Karpas-422 (cell line): ENCODE measurements at regions not wholly inside any gene's neighbourhood (a gene's known extent, or its start where the extent isn't known, plus 50 kb on each side); places are given as distances from the start of the nearest gene placed in this dataset.

ENCODE experiments used
- DNase-seq: peaks from one replicate; pipeline ENCODE4 v3.0.0-alpha.2; 2015
- H2AFZ ChIP-seq: fragments of 200-600 bp; sonication (generic); 2 replicates; pipeline ENCODE4 v1.6.1; 2014; ENCODE audit warnings: antibody characterized with exemption, low read length, mixed read lengths
- H3K27ac ChIP-seq: fragments of 200-600 bp; sonication (generic); 2 replicates; pipeline ENCODE4 v1.5.1; 2014; ENCODE audit warnings: mild to moderate bottlenecking, low read length, moderate library complexity
- H3K27me3 ChIP-seq: fragments of 200-600 bp; sonication (generic); 2 replicates; pipeline ENCODE4 v1.6.1; 2014; ENCODE audit warnings: low read length, mixed read lengths
- H3K36me3 ChIP-seq: fragments of 200-600 bp; sonication (generic); 2 replicates; pipeline ENCODE4 v1.6.1; 2014; ENCODE audit warnings: low read length, mixed read lengths; ENCODE audit not compliant: insufficient read depth
- H3K4me1 ChIP-seq: fragments of 200-600 bp; sonication (generic); 2 replicates; pipeline ENCODE4 v1.6.1; 2014; ENCODE audit warnings: mild to moderate bottlenecking, low read length, mixed read lengths
- H3K4me2 ChIP-seq: fragments of 200-600 bp; sonication (generic); 2 replicates; pipeline ENCODE4 v1.6.1; 2014; ENCODE audit warnings: low read length, low read depth, mild to moderate bottlenecking; ENCODE audit not compliant: poor library complexity, severe bottlenecking
- H3K4me3 ChIP-seq: fragments of 200-600 bp; sonication (generic); 2 replicates; pipeline ENCODE4 v1.5.1; 2014; ENCODE audit warnings: mild to moderate bottlenecking, antibody characterized with exemption, low read length, mixed read lengths
- H3K79me2 ChIP-seq: fragments of 200-600 bp; sonication (generic); 2 replicates; pipeline ENCODE4 v1.6.1; 2014; ENCODE audit warnings: mild to moderate bottlenecking, low read length, mixed read lengths
- H3K9ac ChIP-seq: fragments of 200-600 bp; sonication (generic); 2 replicates; pipeline ENCODE4 v1.6.0; 2014; ENCODE audit warnings: low read length
- H3K9me2 ChIP-seq: fragments of 200-600 bp; sonication (generic), shearing (Covaris generic); replicated peaks from 2 replicates; pipeline ENCODE4 v1.6.0; 2014; ENCODE audit warnings: mild to moderate bottlenecking, low read length, moderate library complexity; ENCODE audit not compliant: insufficient read depth
- H3K9me3 ChIP-seq: fragments of 300-700, 200-600 bp; sonication (generic); 2 replicates; pipeline ENCODE4 v1.6.1; 2014; ENCODE audit warnings: low read length, mixed read lengths
- H4K20me1 ChIP-seq: fragments of 200-600 bp; sonication (generic); 2 replicates; pipeline ENCODE4 v1.6.1; 2014; ENCODE audit warnings: mild to moderate bottlenecking, antibody characterized with exemption, low read length, low read depth; ENCODE audit not compliant: insufficient read depth

DNA sequence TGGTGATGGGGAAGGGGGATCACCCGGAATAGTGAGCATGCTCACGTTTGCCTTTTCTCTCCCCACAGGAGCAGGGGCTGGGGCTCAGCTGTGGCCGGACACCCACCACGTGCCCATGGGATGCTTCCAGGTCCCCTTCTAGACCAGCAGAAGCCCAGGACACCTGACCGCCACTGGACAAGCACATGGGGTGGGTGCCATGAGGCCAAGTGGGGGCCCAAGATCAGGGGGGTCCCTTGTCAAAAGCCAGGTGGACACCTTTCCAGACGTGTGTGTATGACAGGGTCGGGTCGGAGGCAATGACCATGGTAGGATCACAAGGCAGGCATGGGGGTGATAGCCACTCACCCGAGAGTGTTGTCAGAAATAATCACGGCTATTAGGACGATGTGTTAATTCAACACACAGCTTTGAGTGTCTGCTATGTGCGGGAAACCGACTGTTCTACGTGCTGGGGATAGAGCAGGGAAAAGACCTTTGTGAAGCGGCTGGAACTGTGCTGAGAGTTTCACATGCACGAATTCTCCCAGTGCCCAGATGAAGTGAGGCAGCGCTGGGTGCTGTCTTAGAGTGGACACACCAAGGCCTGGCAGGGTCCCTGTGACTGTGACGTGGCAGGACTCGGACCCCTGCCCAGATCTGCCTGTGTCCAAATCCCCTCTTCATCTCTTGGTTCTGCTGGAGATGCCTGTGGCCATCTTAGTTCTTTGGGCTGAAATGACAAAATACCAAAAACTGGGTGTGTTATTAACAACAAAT lies 244.7 kb downstream of the NDUFA10 start:
- Histone ChIP-seq H3K4me1 (no peaks in the 10 kb centered on the region), H3K9me2 (no peaks in the 10 kb centered on the region), H3K27ac (no peak overlapping the region), H2AFZ (no peak overlapping the region), H3K36me3 (no peaks in the 10 kb centered on the region), H3K9me3 (no peaks in the 10 kb centered on the region), H3K79me2 (no peaks in the 10 kb centered on the region), H4K20me1 (no peaks in the 10 kb centered on the region), H3K9ac (no peak overlapping the region), H3K4me3 (no peak overlapping the region), H3K4me2 (no peak overlapping the region), H3K27me3 (no peaks in the 10 kb centered on the region)
- DNase-seq = no peak

- Histone ChIP-seq H3K4me2 (no peak overlapping the region), H3K4me3 (no peak overlapping the region), H3K27ac (no peak overlapping the region), H2AFZ (no peak overlapping the region), H3K79me2 (no peaks in the 10 kb centered on the region), H4K20me1 (no peaks in the 10 kb centered on the region), H3K4me1 (no peaks in the 10 kb centered on the region), H3K27me3 (no peaks in the 10 kb centered on the region), H3K9me2 (no peaks in the 10 kb centered on the region), H3K9me3 (no peaks in the 10 kb centered on the region), H3K9ac (no peak overlapping the region), H3K36me3 (no peaks in the 10 kb centered on the region)
- DNase-seq = no peak
Measured at GRCh38 chr2:239779584-239779983, 245.6 kb downstream of the NDUFA10 start.

DNA sequence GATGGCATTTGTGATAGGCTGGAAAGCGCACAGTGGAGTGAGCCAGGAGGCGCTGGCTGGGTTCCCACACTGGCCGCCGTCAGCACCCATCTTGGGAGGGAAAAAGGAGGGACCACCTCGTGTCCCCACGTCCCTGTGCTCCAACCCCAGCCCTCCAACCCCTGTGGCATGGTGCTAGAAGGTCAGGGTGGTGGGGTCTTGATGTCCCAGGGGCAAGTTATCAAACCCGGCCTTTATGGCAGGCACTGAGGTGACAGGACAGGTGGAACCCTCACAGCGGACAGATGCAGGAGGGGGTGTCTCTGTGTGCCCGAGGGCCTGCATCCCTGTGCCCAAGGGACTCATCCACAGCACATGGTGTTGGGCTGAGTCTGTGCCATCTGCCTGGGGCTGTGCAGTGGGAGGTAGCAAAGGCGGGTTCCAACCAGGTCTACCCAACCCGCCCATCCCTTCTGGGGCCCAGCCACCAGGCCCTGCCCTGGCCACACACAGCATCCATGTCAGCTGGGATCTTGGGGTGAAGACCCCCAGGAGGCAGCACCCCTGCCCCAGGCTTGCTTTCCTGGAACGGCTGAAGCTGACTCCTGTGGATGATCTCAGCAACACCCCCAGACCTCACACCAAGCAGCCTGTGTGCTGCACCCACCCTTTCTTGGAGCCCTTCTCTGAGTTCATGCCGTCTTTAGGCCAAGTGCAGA lies 246.1 kb downstream of the NDUFA10 start:
- H3K36me3 ChIP-seq = no peaks in the 10 kb centered on the region
- H3K4me1 ChIP-seq = no peaks in the 10 kb centered on the region
- H4K20me1 ChIP-seq = no peaks in the 10 kb centered on the region
- H3K27ac ChIP-seq = no peak overlapping the region
- H3K79me2 ChIP-seq = no peaks in the 10 kb centered on the region
- H2AFZ ChIP-seq = no peak overlapping the region
- H3K4me2 ChIP-seq = no peak overlapping the region
- no peak overlapping the region for H3K4me3 ChIP-seq
- no peaks in the 10 kb centered on the region for H3K27me3 ChIP-seq
- no peaks in the 10 kb centered on the region for H3K9me3 ChIP-seq
- no peaks in the 10 kb centered on the region for H3K9me2 ChIP-seq
- no peak for DNase-seq
- H3K9ac ChIP-seq = no peak overlapping the region

DNA sequence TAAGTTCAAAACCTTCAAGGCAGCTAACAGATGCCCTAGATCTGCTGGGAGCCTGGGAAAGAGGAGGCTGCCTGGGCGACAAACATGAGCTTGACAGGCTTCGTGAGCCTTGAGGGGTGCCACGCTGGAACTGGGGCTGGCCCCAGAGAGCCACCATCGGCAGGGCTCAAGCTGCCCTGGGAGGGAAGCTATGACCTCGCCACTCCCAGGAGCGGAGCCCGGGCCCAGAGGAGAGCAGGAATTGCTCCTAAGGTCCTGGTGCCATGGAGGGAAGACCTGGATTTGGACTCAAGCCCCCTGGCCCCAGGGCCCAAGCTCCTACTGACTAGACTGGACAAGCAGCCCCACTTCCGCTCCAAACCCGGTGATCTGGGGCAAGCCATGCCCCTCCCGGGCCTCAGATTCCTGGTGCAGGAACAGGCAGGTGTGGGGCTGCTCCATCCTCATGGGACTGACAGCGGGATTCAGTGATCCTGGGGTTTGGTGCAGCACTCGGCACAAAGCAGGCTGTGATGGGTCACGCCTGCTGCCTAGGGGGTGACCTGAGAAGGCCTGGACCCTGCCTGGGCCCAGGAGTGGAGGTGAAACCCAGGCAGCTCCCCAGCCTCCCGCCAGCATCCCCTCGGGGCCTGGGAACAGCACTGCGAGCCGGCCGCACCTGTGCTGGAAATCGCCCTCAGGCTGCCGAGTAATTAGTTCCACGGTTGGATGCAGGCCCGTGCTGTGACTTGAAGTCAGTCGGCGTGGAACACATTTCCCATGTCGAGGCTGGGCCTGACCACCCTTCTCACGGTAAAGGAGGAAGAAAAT lies 246.9 kb downstream of the NDUFA10 start:
- H3K27me3 ChIP-seq = no peaks in the 10 kb centered on the region
- H3K4me3 ChIP-seq = no peak overlapping the region
- no peak overlapping the region for H2AFZ ChIP-seq
- no peaks in the 10 kb centered on the region for H4K20me1 ChIP-seq
- no peaks in the 10 kb centered on the region for H3K36me3 ChIP-seq
- H3K4me1 ChIP-seq = no peaks in the 10 kb centered on the region
- DNase-seq = no peak
- H3K9me3 ChIP-seq = no peaks in the 10 kb centered on the region
- H3K79me2 ChIP-seq = no peaks in the 10 kb centered on the region
- no peaks in the 10 kb centered on the region for H3K9me2 ChIP-seq
- H3K4me2 ChIP-seq = no peak overlapping the region
- H3K27ac ChIP-seq = no peak overlapping the region
- H3K9ac ChIP-seq = no peak overlapping the region

DNA sequence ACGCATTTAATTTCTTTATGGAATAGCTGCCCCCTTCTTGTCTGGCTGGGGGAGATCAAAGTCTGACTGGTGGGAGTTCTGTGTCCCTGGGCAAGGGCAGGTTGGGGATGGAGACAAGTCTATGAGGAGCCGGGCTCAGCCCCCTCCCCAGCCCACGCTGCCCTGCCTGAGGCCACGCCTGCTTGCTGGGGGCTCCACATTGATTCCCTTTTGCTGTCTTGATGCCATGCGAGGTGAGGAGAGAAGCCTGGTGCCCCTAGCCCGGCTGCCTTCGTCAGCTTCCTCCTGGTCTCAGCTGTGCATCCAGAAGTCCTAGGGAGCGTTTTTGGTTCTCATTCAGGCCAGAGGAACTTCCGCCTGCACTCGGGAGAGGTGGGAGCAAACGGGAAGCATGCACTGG lies 247.9 kb downstream of the NDUFA10 start:
- DNase-seq = no peak
- Histone ChIP-seq H3K9me2 (no peaks in the 10 kb centered on the region), H4K20me1 (no peaks in the 10 kb centered on the region), H2AFZ (no peak overlapping the region), H3K79me2 (no peaks in the 10 kb centered on the region), H3K36me3 (no peaks in the 10 kb centered on the region), H3K9me3 (no peaks in the 10 kb centered on the region), H3K27ac (no peak overlapping the region), H3K4me2 (no peak overlapping the region), H3K4me1 (no peaks in the 10 kb centered on the region), H3K4me3 (no peak overlapping the region), H3K27me3 (no peaks in the 10 kb centered on the region), H3K9ac (no peak overlapping the region)

DNA sequence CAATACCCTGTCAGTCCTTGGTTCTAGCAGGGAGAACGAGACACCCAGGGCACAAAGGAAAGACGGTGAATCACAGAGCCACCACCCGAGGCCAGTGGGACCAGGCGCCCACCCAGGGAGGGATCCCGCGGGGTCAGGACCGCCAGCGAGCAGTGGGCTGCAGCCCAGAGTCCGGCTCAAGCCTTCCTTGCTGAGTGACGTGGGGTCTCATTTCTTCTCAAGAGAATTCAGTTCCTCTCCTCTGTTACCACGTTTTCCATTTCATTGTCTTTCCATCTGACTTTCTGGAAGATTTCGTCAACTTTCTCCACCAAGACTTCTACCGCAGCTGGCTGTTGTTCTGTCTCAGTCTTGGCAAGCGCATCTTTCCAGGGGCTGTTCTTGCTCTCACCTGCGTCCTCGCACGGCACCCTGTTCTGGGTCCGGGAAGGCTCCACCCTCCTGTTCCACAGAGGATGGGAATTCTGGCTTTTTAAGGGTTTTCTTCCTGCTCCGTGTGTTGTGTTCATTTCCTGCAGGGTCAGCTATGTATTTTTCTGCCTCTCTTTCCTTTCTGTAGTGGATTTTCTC lies 248.6 kb downstream of the NDUFA10 start:
- Histone ChIP-seq H4K20me1 (no peaks in the 10 kb centered on the region), H3K9me2 (no peaks in the 10 kb centered on the region), H3K9me3 (no peaks in the 10 kb centered on the region; the same call in 1 of the 2 replicates), H3K4me2 (no peak overlapping the region), H3K4me3 (no peak overlapping the region), H3K36me3 (no peaks in the 10 kb centered on the region), H3K79me2 (no peaks in the 10 kb centered on the region), H3K4me1 (no peaks in the 10 kb centered on the region), H3K9ac (no peak overlapping the region), H3K27me3 (no peaks in the 10 kb centered on the region), H2AFZ (no peak overlapping the region), H3K27ac (no peak overlapping the region)
- DNase-seq = no peak

DNA sequence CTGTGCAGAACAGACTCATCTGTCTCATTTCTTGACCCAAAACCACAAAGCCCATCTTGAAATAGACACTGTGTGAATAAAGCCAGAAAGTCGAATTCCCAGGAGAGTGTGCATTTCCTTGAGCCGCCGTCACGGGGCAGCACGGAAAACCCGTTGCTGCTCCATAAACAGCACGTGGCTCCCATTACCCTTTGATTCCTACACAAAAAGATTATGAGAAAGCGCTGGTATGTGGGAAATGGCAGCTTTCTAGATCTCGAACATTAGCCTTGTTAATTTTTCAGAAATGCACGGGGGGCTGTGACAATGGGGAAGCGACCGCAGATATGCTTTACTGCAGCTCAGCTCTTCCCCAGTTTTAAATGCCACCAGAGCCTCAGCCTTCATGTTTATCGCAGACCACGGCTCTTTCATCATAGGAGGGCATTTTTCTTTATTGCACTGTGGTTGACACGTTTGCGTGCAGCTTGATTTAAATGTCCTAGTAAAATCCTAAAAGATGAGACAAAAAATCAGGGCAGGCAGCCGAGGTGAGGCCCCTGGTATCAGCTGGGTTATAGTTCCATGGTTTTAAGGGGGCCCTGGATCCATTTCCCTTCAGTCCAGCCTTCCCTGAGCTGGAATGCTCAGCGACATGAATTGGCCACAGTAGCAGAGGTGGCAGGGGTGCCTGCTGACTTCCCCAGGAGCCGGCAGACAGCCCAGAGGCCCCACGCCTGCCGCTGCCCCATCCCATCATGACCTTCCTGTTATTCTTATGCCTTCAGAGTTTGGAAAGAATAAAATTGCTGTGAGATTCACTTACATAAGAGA lies 249.3 kb downstream of the NDUFA10 start:
- Histone ChIP-seq H2AFZ (no peak overlapping the region), H3K9ac (no peak overlapping the region), H3K4me3 (no peak overlapping the region), H4K20me1 (no peaks in the 10 kb centered on the region), H3K36me3 (no peaks in the 10 kb centered on the region), H3K27ac (no peak overlapping the region), H3K4me2 (no peak overlapping the region), H3K4me1 (no peaks in the 10 kb centered on the region), H3K79me2 (no peaks in the 10 kb centered on the region), H3K9me3 (no peaks in the 10 kb centered on the region; the same call in 1 of the 2 replicates), H3K27me3 (no peaks in the 10 kb centered on the region), H3K9me2 (no peaks in the 10 kb centered on the region)
- no peak for DNase-seq
